H1 (cell line): ENCODE measurements at regions not wholly inside any gene's neighbourhood (a gene's known extent, or its start where the extent isn't known, plus 50 kb on each side); places are given as distances from the start of the nearest gene placed in this dataset.

Experiments
- ATF3 ChIP-seq: IDR thresholded peaks from 2 replicates; pipeline ENCODE4 v1.6.1; 2011; ENCODE audit warnings: low read depth, mild to moderate bottlenecking, low read length; ENCODE audit not compliant: insufficient read depth
- BRCA1 ChIP-seq: IDR thresholded peaks from 2 replicates; pipeline ENCODE4 v1.6.1; 2012; ENCODE audit warnings: low read depth, low read length, improper control_type of control experiment
- CTCF ChIP-seq, 3 experiments: IDR thresholded peaks; 1 replicate in 2 of 3; 2 replicates in 1 of 3; pipeline versions ENCODE4 v1.5.1 to v1.6.1; 2011; ENCODE audit warnings: low read length in 3 of 3, mild to moderate bottlenecking in 3 of 3, inconsistent platforms in 2 of 3, low read depth in 1 of 3, moderate library complexity in 1 of 3; ENCODE audit not compliant: insufficient read depth in 1 of 3; ENCODE audit errors: control extremely low read depth in 1 of 3
- EP300 ChIP-seq, 2 experiments: IDR thresholded peaks; 1 replicate in 1 of 2; 2 replicates in 1 of 2; pipeline ENCODE4 v1.6.1; 2011 to 2012; ENCODE audit warnings: low read depth in 2 of 2, low read length in 2 of 2, mild to moderate bottlenecking in 2 of 2, borderline replicate concordance in 1 of 2, inconsistent platforms in 1 of 2, moderate library complexity in 1 of 2
- FOSL1 ChIP-seq: IDR thresholded peaks from 2 replicates; pipeline ENCODE4 v1.6.1; 2011; ENCODE audit warnings: mild to moderate bottlenecking, low read depth, low read length, moderate library complexity; ENCODE audit not compliant: insufficient read depth
- POLR2A ChIP-seq, 2 experiments: IDR thresholded peaks; 1 replicate in 1 of 2; 2 replicates in 1 of 2; pipeline ENCODE4 v1.6.1; 2011; ENCODE audit warnings: low read depth in 2 of 2, low read length in 2 of 2, mild to moderate bottlenecking in 2 of 2; ENCODE audit errors: control extremely low read depth in 1 of 2
- POLR2AphosphoS5 ChIP-seq: IDR thresholded peaks from 2 replicates; pipeline ENCODE4 v1.6.1; 2011; ENCODE audit warnings: low read depth, low read length
- TBP ChIP-seq: IDR thresholded peaks from 2 replicates; pipeline ENCODE4 v1.6.1; 2011; ENCODE audit warnings: low read depth, low read length, improper control_type of control experiment
- USF2 ChIP-seq: IDR thresholded peaks from 2 replicates; pipeline ENCODE4 v1.6.1; 2011; ENCODE audit warnings: low read length, improper control_type of control experiment

GRCh38 chr14:71467361-71467811 lies 464.8 kb upstream of the RGS6 start:
- TF ChIP-seq ATF3: no peak
- no peak for TF ChIP-seq USF2
- no peak for TF ChIP-seq FOSL1
- no peak for TF ChIP-seq EP300 (IDR thresholded peaks at IDR 0.05; ENCODE audit: borderline replicate concordance in 1 of 2, low read depth in 2 of 2, low read length in 2 of 2)
- TF ChIP-seq BRCA1: no peak
- no peak for TF ChIP-seq TBP
- TF ChIP-seq CTCF (IDR thresholded peaks at IDR 0.05; ENCODE audit: control extremely low read depth in 1 of 3, insufficient read depth in 1 of 3, low read depth in 1 of 3, low read length in 3 of 3): no peak
- no peak for TF ChIP-seq POLR2A (IDR thresholded peaks at IDR 0.05; ENCODE audit: control extremely low read depth in 1 of 2, low read depth in 2 of 2, low read length in 2 of 2)
- TF ChIP-seq POLR2AphosphoS5: no peak
